ENCODE measurements at regions not wholly inside any gene's neighbourhood (a gene's known extent, or its start where the extent isn't known, plus 50 kb on each side); places are given as distances from the start of the nearest gene placed in this dataset.
A peak's percentile ranks its signal among the peaks of the same experiment; 100 is the strongest.
"Not testable (repeated sequence)": the region's sequence is repeated elsewhere in the genome, so short reads cannot be mapped to it uniquely, and the experiment has no call there.

GRCh38 chr10:60618861-60619260 is 159.4 kb upstream of the CDK1 start:
- no peak for DNase-seq (ENCODE audit: low spot score)
- no peak for FAIRE-seq

GRCh38 chr10:60615541-60615940 is 162.7 kb upstream of the CDK1 start:
- no peak for FAIRE-seq
- DNase-seq (ENCODE audit: low spot score), result no peak

- DNase-seq (ENCODE audit: low spot score), result no peak
- no peak for FAIRE-seq
Observed at GRCh38 chr10:60614363-60614762, 163.9 kb upstream of the CDK1 start.

GRCh38 chr10:60613434-60613833 is 164.8 kb upstream of the CDK1 start:
- no peak for FAIRE-seq
- DNase-seq (ENCODE audit: low spot score), result no peak

DNA sequence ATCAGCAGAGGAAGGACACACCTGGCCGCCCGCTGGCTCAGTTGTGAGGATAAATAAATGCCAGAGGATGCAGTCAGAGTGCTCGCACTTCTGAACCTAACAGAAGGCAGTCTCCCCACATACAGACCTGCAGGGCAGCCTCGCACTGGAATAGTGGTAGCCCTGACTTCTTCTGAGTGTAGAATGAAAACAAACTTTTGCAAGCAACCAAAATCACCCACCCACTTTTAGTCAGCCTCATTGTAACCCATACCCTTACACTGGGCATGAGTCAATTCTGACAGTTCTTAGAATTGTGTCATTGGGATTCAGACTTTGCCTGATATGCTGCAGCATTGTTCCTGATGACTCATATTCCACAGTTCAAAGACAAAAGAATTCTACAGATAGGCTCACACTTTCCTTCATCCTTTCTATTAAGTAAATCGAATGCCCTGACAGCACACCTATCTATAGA is 167.0 kb upstream of the CDK1 start:
- DNase-seq (ENCODE audit: low spot score) (peak; percentile 59), FAIRE-seq (peak; percentile 83)

DNA sequence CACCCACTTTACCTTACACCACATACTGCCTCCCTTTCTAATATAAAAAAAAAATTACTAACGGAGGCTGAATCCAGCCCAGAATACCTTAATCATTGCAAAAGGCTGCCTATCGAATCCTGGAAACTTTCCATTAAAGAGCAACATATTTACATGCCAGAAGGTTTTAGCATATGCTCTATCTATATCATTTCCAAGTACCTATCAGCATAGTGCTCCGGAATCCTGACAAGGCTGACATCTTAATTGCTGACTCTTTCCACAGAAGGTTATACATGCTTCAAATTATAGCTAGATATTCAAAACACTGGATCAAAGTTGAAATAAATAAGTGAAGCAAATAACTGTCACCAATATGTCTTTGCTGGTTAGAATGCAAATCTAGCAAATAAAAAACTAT is 170.9 kb upstream of the CDK1 start:
- no peak for DNase-seq (ENCODE audit: low spot score)
- FAIRE-seq, result no peak

GRCh38 chr10:60606343-60607080 is 171.8 kb upstream of the CDK1 start:
- no peak for DNase-seq (ENCODE audit: low spot score)
- FAIRE-seq, result no peak

- FAIRE-seq (no peak), DNase-seq (ENCODE audit: low spot score) (no peak)
Observed at GRCh38 chr10:60605476-60605875, 172.8 kb upstream of the CDK1 start.

- FAIRE-seq (no peak), DNase-seq (ENCODE audit: low spot score) (no peak)
Observed at GRCh38 chr10:60604342-60604741, 173.9 kb upstream of the CDK1 start.

DNA sequence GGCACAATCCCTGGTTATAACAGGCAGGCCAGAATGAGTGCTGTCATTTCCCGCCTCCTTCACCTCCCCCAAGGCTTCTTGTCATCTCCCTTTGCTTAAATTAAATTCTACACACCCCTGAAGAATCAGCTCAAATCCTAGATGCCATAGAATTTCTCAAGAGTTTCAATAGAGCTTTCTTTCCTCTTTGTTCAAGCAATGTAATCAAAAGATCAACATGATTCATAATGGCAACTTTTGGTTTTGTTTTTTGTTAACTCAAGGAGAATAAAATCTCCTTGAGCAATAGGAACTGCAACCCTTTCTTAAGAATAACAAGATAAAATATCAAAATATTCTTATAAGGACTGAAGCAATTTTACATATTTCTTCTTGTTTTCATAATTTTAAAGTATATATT is 180.8 kb upstream of the CDK1 start:
- FAIRE-seq (no peak), DNase-seq (ENCODE audit: low spot score) (no peak)

DNA sequence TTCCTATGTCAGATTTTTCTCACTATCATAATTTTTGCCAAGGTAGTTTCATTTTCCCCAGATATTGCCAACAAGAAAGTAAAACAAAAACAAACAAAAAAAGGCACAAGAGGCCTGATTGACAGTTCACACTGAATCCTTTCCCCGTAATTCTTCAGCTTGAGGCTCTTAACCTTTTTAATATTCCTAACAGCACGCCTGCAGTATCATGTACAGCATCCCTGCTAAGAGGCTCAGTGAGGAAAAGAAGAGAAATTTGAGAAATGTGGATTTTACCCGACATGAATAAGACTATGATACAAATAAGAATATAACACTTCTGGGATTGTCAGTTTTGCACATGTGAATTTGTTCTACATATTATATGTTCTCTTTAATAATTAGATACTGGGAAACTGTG is 182.4 kb upstream of the CDK1 start:
- no peak for FAIRE-seq
- DNase-seq (ENCODE audit: low spot score), result no peak

DNA sequence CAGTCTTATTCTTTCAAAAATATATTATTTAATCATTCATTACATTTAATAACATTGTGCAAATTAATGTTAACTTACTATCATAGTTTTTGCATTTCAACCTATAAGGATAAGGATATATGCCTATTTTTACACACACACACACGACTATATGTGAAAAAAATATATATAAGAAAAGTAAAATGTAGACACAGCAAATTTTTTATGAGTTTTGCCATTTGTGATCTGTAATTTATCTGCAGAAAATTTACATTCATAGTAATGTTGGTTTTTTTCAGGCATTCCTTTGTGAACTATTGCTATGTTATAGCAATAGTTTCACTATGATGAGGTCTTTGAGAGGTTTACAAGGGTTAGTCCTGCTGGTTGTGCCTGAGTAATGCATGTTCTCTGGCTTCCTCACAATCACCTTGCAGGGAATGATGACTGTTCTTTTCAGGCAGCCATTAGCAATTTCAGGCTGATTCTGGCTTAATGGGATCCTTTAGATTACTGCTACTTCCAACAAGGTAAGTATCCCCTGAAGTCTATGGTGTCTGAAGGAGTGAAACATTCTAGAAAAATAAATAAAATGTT is 183.7 kb upstream of the CDK1 start:
- no peak for DNase-seq (ENCODE audit: low spot score)
- no peak for FAIRE-seq

- FAIRE-seq (no peak), DNase-seq (ENCODE audit: low spot score) (no peak)
Observed at GRCh38 chr10:60591119-60591518, 187.2 kb upstream of the CDK1 start.

GRCh38 chr10:60589376-60589775 is 188.9 kb upstream of the CDK1 start:
- no peak for FAIRE-seq
- no peak for DNase-seq (ENCODE audit: low spot score)

DNA sequence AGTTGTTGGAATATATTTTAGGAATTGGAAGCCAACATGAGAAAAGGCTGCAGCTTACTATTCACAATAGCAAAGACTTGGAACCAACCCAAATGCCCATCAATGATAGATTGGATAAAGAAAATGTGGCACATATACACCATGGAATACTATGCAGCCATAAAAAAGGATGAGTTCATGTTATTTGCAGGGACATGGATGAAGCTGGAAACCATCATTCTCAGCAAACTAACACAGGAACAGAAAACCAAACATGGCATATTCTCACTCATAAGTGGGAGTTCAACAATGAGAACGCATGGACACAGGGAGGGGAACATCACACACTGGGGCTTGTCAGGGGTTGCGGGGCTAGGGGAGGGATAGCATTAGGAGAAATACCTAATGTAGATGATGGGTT is 192.1 kb upstream of the ANK3 start:
- FAIRE-seq; DNase-seq (ENCODE audit: low spot score): not testable (repeated sequence)

GRCh38 chr10:60578217-60578616 is 188.5 kb upstream of the ANK3 start:
- no peak for FAIRE-seq
- no peak for DNase-seq (ENCODE audit: low spot score)

DNA sequence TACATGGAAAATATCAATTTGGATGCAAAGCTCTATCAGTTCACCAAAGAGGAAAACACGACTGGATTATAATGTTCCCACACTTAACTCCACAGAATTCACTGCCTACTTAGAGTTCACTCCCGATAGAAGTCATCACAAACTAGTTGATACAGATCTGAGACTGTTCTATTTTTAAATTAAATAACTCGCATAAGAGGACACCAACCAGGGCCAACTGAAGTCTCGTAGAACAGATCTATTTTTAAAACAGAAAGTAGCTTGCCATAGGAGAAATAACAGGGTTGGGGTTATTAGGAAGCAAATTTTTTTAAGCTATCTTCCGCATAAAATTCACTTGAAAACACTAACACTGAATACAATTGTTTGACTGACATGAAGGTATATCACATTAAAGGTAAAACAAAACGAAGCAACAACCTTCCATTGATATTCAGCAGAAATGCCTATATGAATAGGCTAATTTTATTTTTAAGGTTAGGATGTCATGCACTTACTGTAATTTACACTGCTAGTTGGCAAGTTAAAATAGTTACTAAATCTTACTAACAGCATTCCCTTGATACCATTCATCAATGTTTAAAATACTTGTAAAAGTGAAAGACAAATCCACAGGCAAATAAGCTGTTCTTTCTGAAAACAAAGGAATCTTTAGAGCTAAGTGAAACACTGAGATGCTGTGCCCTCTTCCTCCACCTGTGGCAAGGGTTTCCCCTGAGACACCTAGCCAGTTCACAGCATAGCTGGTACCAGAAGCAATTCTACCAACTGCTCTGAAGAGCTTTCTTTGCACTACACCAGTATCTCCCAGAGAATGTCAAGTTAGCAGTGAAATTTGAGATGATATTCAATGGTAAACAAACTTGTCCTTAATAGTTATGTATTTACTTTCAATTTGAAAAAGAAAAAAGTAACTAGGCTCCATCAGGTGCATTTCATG is 186.7 kb upstream of the ANK3 start:
- no peak for FAIRE-seq
- no peak for DNase-seq (ENCODE audit: low spot score)

DNA sequence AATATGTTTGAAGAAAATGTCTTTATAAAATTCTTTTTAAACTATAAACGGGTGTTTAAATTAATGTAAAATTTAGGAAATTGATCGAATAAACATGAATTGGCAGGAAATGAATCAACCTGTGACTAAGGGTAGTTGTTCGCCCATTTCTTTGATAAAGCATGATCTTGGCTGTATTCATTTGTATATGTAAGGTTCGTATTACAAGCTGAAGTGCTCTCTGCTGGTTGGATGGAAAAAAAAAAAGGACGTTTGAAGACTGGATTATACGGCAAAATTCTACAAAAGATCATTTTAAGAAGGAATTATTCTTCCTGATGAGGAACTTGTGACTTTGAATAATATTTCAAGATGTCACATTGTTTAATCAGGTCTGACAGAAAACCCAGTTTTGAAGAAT is 185.4 kb upstream of the ANK3 start:
- no peak for FAIRE-seq

DNA sequence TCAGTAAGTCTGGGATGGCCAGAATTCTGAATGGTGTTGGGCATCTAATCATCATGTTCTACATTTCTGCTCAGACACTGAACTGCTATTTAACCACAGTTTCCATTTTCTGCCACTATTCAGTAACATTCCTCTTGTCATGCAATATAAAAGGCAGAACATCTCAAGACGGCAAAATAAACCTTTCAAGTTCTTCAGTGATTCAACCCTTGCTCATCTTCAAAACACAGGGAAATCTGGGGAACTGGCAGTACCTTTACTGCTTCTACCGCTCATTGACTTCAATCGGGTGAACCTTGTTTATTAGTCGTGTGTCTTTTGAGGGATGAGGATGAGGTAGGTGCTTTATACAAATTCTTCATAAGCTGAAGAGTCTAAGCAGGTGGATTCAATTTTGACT is 184.7 kb upstream of the ANK3 start:
- no peak for DNase-seq (ENCODE audit: low spot score)
- no peak for FAIRE-seq

More for the DNA sequence above, 185.4 kb upstream of the ANK3 start:
- DNase-seq (ENCODE audit: low spot score), result no peak

GRCh38 chr10:60573336-60573735 is 183.7 kb upstream of the ANK3 start:
- FAIRE-seq (no peak), DNase-seq (ENCODE audit: low spot score) (peak; percentile 13)

GRCh38 chr10:60572511-60573194 is 183.0 kb upstream of the ANK3 start:
- DNase-seq (ENCODE audit: low spot score) (peak; percentile 10), FAIRE-seq (no peak)

DNA sequence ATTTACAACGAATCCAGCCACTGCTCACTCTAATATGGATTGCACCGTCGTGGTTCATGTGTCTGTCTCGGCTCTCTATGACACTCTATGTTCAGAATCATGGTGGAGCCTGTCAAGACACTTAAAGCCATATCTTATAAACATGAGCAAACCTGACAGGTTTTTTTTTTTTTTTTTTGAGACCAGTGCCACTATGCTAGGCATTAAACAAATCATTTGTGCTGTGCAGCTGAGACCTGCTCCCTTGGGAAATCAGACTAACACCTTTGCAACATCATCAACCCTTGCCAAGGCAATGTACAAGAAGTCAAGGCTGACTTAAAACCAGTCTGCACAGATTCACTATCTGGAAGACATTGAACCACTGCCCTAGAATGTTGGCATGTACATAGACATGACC is 181.2 kb upstream of the ANK3 start:
- FAIRE-seq (no peak), DNase-seq (ENCODE audit: low spot score) (no peak)

All from RCC 7860 (cell line).